ENCODE measurements at regions not wholly inside any gene's neighbourhood (a gene's known extent, or its start where the extent isn't known, plus 50 kb on each side); places are given as distances from the start of the nearest gene placed in this dataset.
"Not testable (repeated sequence)": the region's sequence is repeated elsewhere in the genome, so short reads cannot be mapped to it uniquely, and the experiment has no call there.

GRCh38 chr12:59115526-59115925 is 195.2 kb upstream of the LRIG3 start:
- Histone ChIP-seq H3K36me3 (ENCODE audit: control insufficient read depth, insufficient read depth, low read length) (no peaks in the 10 kb centered on the region), H3K4me3 (ENCODE audit: low read length) (peak overlapping the region; percentile 20), H3K4me1 (ENCODE audit: control insufficient read depth, insufficient read depth, low read length) (peaks cover 12% of the 10 kb centered on the region), H3K27ac (ENCODE audit: low read depth, low read length) (no peak overlapping the region), H3K9ac (ENCODE audit: extremely low read depth, low read length, poor library complexity, severe bottlenecking) (no peak overlapping the region), H3K27me3 (ENCODE audit: control insufficient read depth, insufficient read depth, low read length, poor library complexity, severe bottlenecking) (no peaks in the 10 kb centered on the region), H3K9me3 (ENCODE audit: control insufficient read depth, low read length) (no peaks in the 10 kb centered on the region)
- no peak for TF ChIP-seq CTCF (conservative IDR thresholded peaks at IDR 0.05)
- no peak for DNase-seq
- WGBS, 2 experiments (ENCODE audit: insufficient coverage in 1 of 2, insufficient read length in 1 of 2), result 90 to 100% methylated on average over 4 of the region's 4 CpGs
- Mint-ChIP-seq H3K9me3 (no peaks in the 10 kb centered on the region), H3K27me3 (ENCODE audit: insufficient read depth) (no peaks in the 10 kb centered on the region), H3K36me3 (ENCODE audit: low read depth) (peaks cover 4% of the 10 kb centered on the region), H3K27ac (peak overlapping the region; percentile 44), H3K4me1 (peaks cover 33% of the 10 kb centered on the region), H3K4me3 (no peak overlapping the region)

DNA sequence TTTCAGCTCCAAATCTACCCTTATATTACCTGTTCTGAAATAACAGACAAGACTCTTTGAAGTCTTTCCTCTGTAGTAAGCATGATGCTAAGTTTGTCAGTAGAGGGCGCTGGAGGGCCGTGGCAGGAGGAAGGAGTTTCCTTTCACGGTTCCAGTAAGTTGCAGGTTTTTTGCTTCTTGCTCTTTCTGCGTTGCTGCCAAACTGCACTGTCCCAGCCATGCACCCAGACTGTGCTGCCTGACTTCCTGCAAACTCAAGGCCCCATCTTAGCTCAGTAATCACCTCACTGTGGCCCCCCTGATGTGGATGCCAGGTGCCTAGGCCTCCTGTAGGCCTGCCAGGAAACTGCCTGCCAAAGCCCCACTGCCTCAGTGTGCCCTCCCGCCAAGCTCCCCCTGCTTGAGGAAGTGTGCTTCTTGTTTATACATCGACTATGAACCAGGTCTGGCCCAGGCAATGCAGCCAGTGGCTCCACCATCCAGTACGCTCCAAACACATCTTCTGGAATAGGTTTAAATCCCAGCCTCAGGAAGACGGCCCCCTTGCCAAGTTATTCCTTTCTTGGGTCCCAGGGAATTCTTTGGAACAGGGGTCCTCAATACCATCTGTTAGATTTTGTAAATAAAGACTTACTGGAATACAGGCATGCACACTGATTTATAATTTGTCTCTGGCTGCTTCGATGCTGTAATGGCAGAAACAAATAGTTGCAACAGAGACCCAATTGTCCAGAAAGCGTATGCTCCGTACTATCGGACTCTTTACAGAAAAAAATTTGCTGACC is 193.7 kb upstream of the LRIG3 start:
- Mint-ChIP-seq H3K36me3 (ENCODE audit: low read depth) (peaks cover 5% of the 10 kb centered on the region), H3K4me1 (peaks cover 34% of the 10 kb centered on the region), H3K4me3 (no peak overlapping the region), H3K27ac (no peak overlapping the region), H3K27me3 (ENCODE audit: insufficient read depth) (no peaks in the 10 kb centered on the region), H3K9me3 (no peaks in the 10 kb centered on the region)
- Histone ChIP-seq H3K4me1 (ENCODE audit: control insufficient read depth, insufficient read depth, low read length) (peaks cover 12% of the 10 kb centered on the region), H3K4me3 (ENCODE audit: low read length) (no peak overlapping the region), H3K9ac (ENCODE audit: extremely low read depth, low read length, poor library complexity, severe bottlenecking) (no peak overlapping the region), H3K9me3 (ENCODE audit: control insufficient read depth, low read length) (peaks cover 6% of the 10 kb centered on the region), H3K27ac (ENCODE audit: low read depth, low read length) (no peak overlapping the region), H3K27me3 (ENCODE audit: control insufficient read depth, insufficient read depth, low read length, poor library complexity, severe bottlenecking) (no peaks in the 10 kb centered on the region), H3K36me3 (ENCODE audit: control insufficient read depth, insufficient read depth, low read length) (no peaks in the 10 kb centered on the region)
- 33 to 63% methylated on average over 7 to 12 of the region's 12 CpGs for WGBS, 2 experiments (ENCODE audit: insufficient coverage in 1 of 2, insufficient read length in 1 of 2)
- peak; percentile 97 for DNase-seq
- peak; percentile 97 for TF ChIP-seq CTCF (conservative IDR thresholded peaks at IDR 0.05)

DNA sequence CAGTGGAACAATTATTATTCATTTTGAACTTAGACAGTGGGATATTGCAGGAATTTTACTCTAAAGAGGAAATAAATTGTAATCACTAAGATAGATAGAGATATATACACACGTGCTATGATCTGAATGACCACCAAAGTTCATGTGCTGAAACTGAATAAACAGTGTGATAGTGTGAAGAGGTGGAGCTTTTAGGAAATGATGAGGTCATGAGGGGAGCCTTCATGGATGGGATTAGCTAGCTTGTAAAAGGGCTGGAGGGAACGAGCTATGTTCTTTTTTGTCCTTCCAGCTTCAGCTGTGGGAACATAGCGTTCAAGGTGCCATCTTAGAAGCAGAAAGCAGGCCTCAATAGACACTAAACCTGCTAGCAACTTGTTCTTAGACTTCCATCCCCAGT is 191.5 kb upstream of the LRIG3 start:
- no peak overlapping the region for H3K27ac ChIP-seq (ENCODE audit: low read depth, low read length)
- H3K36me3 ChIP-seq (ENCODE audit: control insufficient read depth, insufficient read depth, low read length), result no peaks in the 10 kb centered on the region
- TF ChIP-seq CTCF (conservative IDR thresholded peaks at IDR 0.05), result no peak
- H3K4me1 ChIP-seq (ENCODE audit: control insufficient read depth, insufficient read depth, low read length), result peaks cover 12% of the 10 kb centered on the region
- H3K27ac Mint-ChIP-seq, result no peak overlapping the region
- H3K4me1 Mint-ChIP-seq, result peaks cover 42% of the 10 kb centered on the region
- H3K36me3 Mint-ChIP-seq (ENCODE audit: low read depth), result peaks cover 2% of the 10 kb centered on the region
- 92 to 94% methylated on average over 3 of the region's 3 CpGs for WGBS, 2 experiments (ENCODE audit: insufficient coverage in 1 of 2, insufficient read length in 1 of 2)
- peaks cover 6% of the 10 kb centered on the region for H3K9me3 ChIP-seq (ENCODE audit: control insufficient read depth, low read length)
- H3K9me3 Mint-ChIP-seq, result no peaks in the 10 kb centered on the region
- H3K4me3 Mint-ChIP-seq, result no peak overlapping the region
- no peaks in the 10 kb centered on the region for H3K27me3 ChIP-seq (ENCODE audit: control insufficient read depth, insufficient read depth, low read length, poor library complexity, severe bottlenecking)
- DNase-seq, result no peak
- no peak overlapping the region for H3K4me3 ChIP-seq (ENCODE audit: low read length)
- H3K27me3 Mint-ChIP-seq (ENCODE audit: insufficient read depth), result no peaks in the 10 kb centered on the region
- H3K9ac ChIP-seq (ENCODE audit: extremely low read depth, low read length, poor library complexity, severe bottlenecking), result no peak overlapping the region

DNA sequence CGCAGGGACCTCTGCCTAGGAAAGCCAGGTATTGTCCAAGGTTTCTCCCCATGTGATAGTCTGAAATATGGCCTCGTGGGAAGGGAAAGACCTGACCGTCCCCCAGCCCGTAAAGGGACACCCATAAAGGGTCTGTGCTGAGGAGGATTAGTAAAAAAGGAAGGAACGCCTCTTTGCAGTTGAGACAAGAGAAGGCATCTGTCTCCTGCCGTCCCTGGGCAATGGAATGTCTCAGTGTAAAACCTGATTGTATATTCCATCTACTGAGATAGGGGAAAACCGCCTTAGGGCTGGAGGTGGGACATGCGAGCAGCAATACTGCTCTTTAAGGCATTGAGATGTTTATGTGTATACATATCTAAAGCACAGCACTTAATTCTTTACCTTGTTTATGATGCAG is 188.2 kb upstream of the LRIG3 start:
- not testable (repeated sequence) for DNase-seq; H3K36me3 ChIP-seq (ENCODE audit: control insufficient read depth, insufficient read depth, low read length); H3K36me3 Mint-ChIP-seq (ENCODE audit: low read depth); H3K27ac ChIP-seq (ENCODE audit: low read depth, low read length); H3K4me3 ChIP-seq (ENCODE audit: low read length); H3K9me3 ChIP-seq (ENCODE audit: control insufficient read depth, low read length); H3K27me3 Mint-ChIP-seq (ENCODE audit: insufficient read depth); H3K9ac ChIP-seq (ENCODE audit: extremely low read depth, low read length, poor library complexity, severe bottlenecking); H3K4me3 Mint-ChIP-seq; H3K27ac Mint-ChIP-seq; H3K27me3 ChIP-seq (ENCODE audit: control insufficient read depth, insufficient read depth, low read length, poor library complexity, severe bottlenecking); H3K4me1 ChIP-seq (ENCODE audit: control insufficient read depth, insufficient read depth, low read length); H3K9me3 Mint-ChIP-seq
- WGBS, 2 experiments (ENCODE audit: insufficient coverage in 1 of 2, insufficient read length in 1 of 2), result 74 to 89% methylated on average over 5 to 7 of the region's 8 CpGs
- peaks cover 21% of the 10 kb centered on the region for H3K4me1 Mint-ChIP-seq

Measured in endodermal cell (in vitro differentiated cells).